Lower lobe of right lung (tissue), 2 donors: ENCODE measurements at regions not wholly inside any gene's neighbourhood (a gene's known extent, or its start where the extent isn't known, plus 50 kb on each side); places are given as distances from the start of the nearest gene placed in this dataset.

Source experiments
- ATAC-seq, 2 donors: fragments of 200-7000 bp; cut with Tn5 transposase; one replicate each; pipeline ENCODE4 v1.9.1; 2020 to 2022; ENCODE audit warnings: mild to moderate bottlenecking in 2 of 2, moderate library complexity in 2 of 2
- DNase-seq: peaks from one replicate; pipeline ENCODE4 v3.0.0-alpha.2; 2020
- H3K27ac ChIP-seq: fragments of 200-600 bp; one replicate; pipeline ENCODE4 v1.8.0; 2022
- H3K27me3 ChIP-seq: fragments of 200-600 bp; one replicate; pipeline ENCODE4 v1.8.0; 2022; ENCODE audit warnings: low read depth
- H3K36me3 ChIP-seq: fragments of 200-600 bp; one replicate; pipeline ENCODE4 v1.8.0; 2022; ENCODE audit warnings: mild to moderate bottlenecking
- H3K4me1 ChIP-seq: fragments of 200-600 bp; one replicate; pipeline ENCODE4 v1.8.0; 2022
- H3K4me3 ChIP-seq: fragments of 200-600 bp; one replicate; pipeline ENCODE4 v1.8.0; 2022; ENCODE audit warnings: mild to moderate bottlenecking
- H3K9me3 ChIP-seq: fragments of 200-600 bp; one replicate; pipeline ENCODE4 v1.8.0; 2022
- CTCF ChIP-seq: fragments of 200-600 bp; IDR thresholded peaks from one replicate; pipeline ENCODE4 v1.8.0; 2022; ENCODE audit warnings: antibody characterized with exemption, mild to moderate bottlenecking
- intact Hi-C: fragments of 100-400 bp; cut with DNase I; formaldehyde crosslinking; loops from one replicate; pipeline ENCODE4 v1.11.0; 2022
- donor health status: DM: no; HTN: yes; CAD: no; lungs with severe emphysema.

GRCh38 chr11:101759771-101760450, 154.9 kb upstream of the CEP126 start:
- intact Hi-C loops = no loop called here
- H3K4me3 ChIP-seq = no peak overlapping the region
- no peaks in the 10 kb centered on the region for H3K36me3 ChIP-seq
- TF ChIP-seq CTCF = no peak
- no peak overlapping the region for H3K27ac ChIP-seq
- H3K27me3 ChIP-seq = no peaks in the 10 kb centered on the region
- H3K4me1 ChIP-seq = no peaks in the 10 kb centered on the region
- DNase-seq (no peak), ATAC-seq (peak in 1 of 2 donors; percentile 19)
- H3K9me3 ChIP-seq = no peaks in the 10 kb centered on the region

GRCh38 chr11:101757741-101758140, 157.1 kb upstream of the CEP126 start:
- DNase-seq (no peak), ATAC-seq (no peak)
- Histone ChIP-seq H3K9me3 (no peaks in the 10 kb centered on the region), H3K4me1 (no peaks in the 10 kb centered on the region), H3K4me3 (no peak overlapping the region), H3K27ac (no peak overlapping the region), H3K27me3 (no peaks in the 10 kb centered on the region), H3K36me3 (no peaks in the 10 kb centered on the region)
- no peak for TF ChIP-seq CTCF
- intact Hi-C loops = no loop called here

GRCh38 chr11:101748572-101749344, 165.0 kb upstream of the TRPC6 start:
- ATAC-seq = no peak
- no peak for TF ChIP-seq CTCF
- H3K27ac ChIP-seq = peak overlapping the region; percentile 18
- H3K27me3 ChIP-seq = no peaks in the 10 kb centered on the region
- intact Hi-C loops = no loop called here
- peaks cover 4% of the 10 kb centered on the region for H3K4me1 ChIP-seq
- no peak for DNase-seq
- no peaks in the 10 kb centered on the region for H3K9me3 ChIP-seq
- no peak overlapping the region for H3K4me3 ChIP-seq
- H3K36me3 ChIP-seq = no peaks in the 10 kb centered on the region

GRCh38 chr11:101745756-101746155, 161.9 kb upstream of the TRPC6 start:
- Histone ChIP-seq H3K27ac (no peak overlapping the region), H3K4me1 (peaks cover 4% of the 10 kb centered on the region), H3K27me3 (no peaks in the 10 kb centered on the region), H3K36me3 (no peaks in the 10 kb centered on the region), H3K9me3 (no peaks in the 10 kb centered on the region), H3K4me3 (no peak overlapping the region)
- DNase-seq = no peak
- ATAC-seq = peak in 1 of 2 donors; percentile 54
- intact Hi-C loops = no loop called here
- no peak for TF ChIP-seq CTCF

- no peak for TF ChIP-seq CTCF
- ATAC-seq (no peak), DNase-seq (no peak)
- no peaks in the 10 kb centered on the region for H3K36me3 ChIP-seq
- intact Hi-C loops = no loop called here
- no peaks in the 10 kb centered on the region for H3K4me1 ChIP-seq
- H3K27me3 ChIP-seq = no peaks in the 10 kb centered on the region
- H3K27ac ChIP-seq = no peak overlapping the region
- no peak overlapping the region for H3K4me3 ChIP-seq
- no peaks in the 10 kb centered on the region for H3K9me3 ChIP-seq
Measured at GRCh38 chr11:101743828-101744227, 160.0 kb upstream of the TRPC6 start.
